OCI-LY1 (cell line): ENCODE measurements at regions not wholly inside any gene's neighbourhood (a gene's known extent, or its start where the extent isn't known, plus 50 kb on each side); places are given as distances from the start of the nearest gene placed in this dataset.

Source experiments
- H2AFZ ChIP-seq: fragments of 200-600 bp; sonication (generic), shearing (Covaris generic); 2 replicates; pipeline ENCODE4 v1.6.0; 2014; ENCODE audit warnings: antibody characterized with exemption, mild to moderate bottlenecking, low read length
- H3F3A ChIP-seq: fragments of 200-600 bp; sonication (generic), shearing (Covaris generic); 2 replicates; pipeline ENCODE4 v1.6.0; 2014; ENCODE audit warnings: mild to moderate bottlenecking, antibody characterized with exemption, low read length, moderate library complexity; ENCODE audit not compliant: insufficient read depth
- H3K27ac ChIP-seq: fragments of 200-600 bp; sonication (generic); 2 replicates; pipeline ENCODE4 v1.5.1; 2014; ENCODE audit warnings: low read length, mixed run types, mild to moderate bottlenecking, low read depth; ENCODE audit not compliant: poor library complexity, severe bottlenecking
- H3K27me3 ChIP-seq: fragments of 200-600 bp; sonication (generic); 2 replicates; pipeline ENCODE4 v1.6.0; 2014; ENCODE audit warnings: antibody characterized with exemption, mild to moderate bottlenecking, low read length, moderate library complexity; ENCODE audit not compliant: insufficient read depth
- H3K36me3 ChIP-seq: fragments of 200-600 bp; sonication (generic); 2 replicates; pipeline ENCODE4 v1.6.1; 2014; ENCODE audit warnings: mild to moderate bottlenecking, antibody characterized with exemption, low read length, moderate library complexity, mixed read lengths; ENCODE audit not compliant: insufficient read depth
- H3K4me1 ChIP-seq: fragments of 200-600 bp; sonication (generic); 2 replicates; pipeline ENCODE4 v1.5.1; 2014; ENCODE audit warnings: mild to moderate bottlenecking, low read length, moderate library complexity; ENCODE audit not compliant: insufficient read depth, severe bottlenecking
- H3K4me2 ChIP-seq: fragments of 200-600 bp; sonication (generic), shearing (Covaris generic); 2 replicates; pipeline ENCODE4 v1.6.1; 2014; ENCODE audit warnings: low read length
- H3K4me3 ChIP-seq: fragments of 200-600 bp; sonication (generic); 2 replicates; pipeline ENCODE4 v1.5.1; 2014; ENCODE audit warnings: low read length, low read depth, mild to moderate bottlenecking, mixed read lengths; ENCODE audit not compliant: poor library complexity, severe bottlenecking
- H3K79me2 ChIP-seq: fragments of 200-600 bp; shearing (Covaris generic); 2 replicates; pipeline ENCODE4 v1.6.1; 2016; ENCODE audit warnings: mixed run types, low read length, mixed read lengths; ENCODE audit not compliant: insufficient read depth
- H3K9ac ChIP-seq: fragments of 200-600 bp; sonication (generic), shearing (Covaris generic); 2 replicates; pipeline ENCODE4 v1.6.1; 2014; ENCODE audit warnings: mild to moderate bottlenecking, low read length, mixed read lengths
- H3K9me2 ChIP-seq: fragments of 200-600 bp; sonication (generic), shearing (Covaris generic); 2 replicates; pipeline ENCODE4 v1.6.1; 2014; ENCODE audit warnings: low read depth, mild to moderate bottlenecking, low read length, mixed read lengths
- H3K9me3 ChIP-seq: fragments of 200-600 bp; shearing (Covaris generic); 2 replicates; pipeline ENCODE4 v1.6.1; 2014; ENCODE audit warnings: low read length, mixed read lengths
- H4K20me1 ChIP-seq: fragments of 200-600 bp; sonication (generic), shearing (Covaris generic); 2 replicates; pipeline ENCODE4 v1.6.0; 2016; ENCODE audit warnings: mild to moderate bottlenecking, low read length; ENCODE audit not compliant: insufficient read depth
- CTCF ChIP-seq: fragments of 200-600 bp; sonication (generic), shearing (Covaris generic); IDR thresholded peaks from 2 replicates; pipeline ENCODE4 v1.5.1; 2017; ENCODE audit warnings: mild to moderate bottlenecking, antibody characterized with exemption, low read length, moderate library complexity, mixed read lengths
- EZH2 ChIP-seq: fragments of 200-600 bp; sonication (generic), shearing (Covaris generic); IDR thresholded peaks from 2 replicates; pipeline ENCODE4 v1.8.0; 2017; ENCODE audit warnings: borderline replicate concordance, mixed run types, mild to moderate bottlenecking, antibody characterized with exemption, low read length, moderate library complexity, mixed read lengths

DNA sequence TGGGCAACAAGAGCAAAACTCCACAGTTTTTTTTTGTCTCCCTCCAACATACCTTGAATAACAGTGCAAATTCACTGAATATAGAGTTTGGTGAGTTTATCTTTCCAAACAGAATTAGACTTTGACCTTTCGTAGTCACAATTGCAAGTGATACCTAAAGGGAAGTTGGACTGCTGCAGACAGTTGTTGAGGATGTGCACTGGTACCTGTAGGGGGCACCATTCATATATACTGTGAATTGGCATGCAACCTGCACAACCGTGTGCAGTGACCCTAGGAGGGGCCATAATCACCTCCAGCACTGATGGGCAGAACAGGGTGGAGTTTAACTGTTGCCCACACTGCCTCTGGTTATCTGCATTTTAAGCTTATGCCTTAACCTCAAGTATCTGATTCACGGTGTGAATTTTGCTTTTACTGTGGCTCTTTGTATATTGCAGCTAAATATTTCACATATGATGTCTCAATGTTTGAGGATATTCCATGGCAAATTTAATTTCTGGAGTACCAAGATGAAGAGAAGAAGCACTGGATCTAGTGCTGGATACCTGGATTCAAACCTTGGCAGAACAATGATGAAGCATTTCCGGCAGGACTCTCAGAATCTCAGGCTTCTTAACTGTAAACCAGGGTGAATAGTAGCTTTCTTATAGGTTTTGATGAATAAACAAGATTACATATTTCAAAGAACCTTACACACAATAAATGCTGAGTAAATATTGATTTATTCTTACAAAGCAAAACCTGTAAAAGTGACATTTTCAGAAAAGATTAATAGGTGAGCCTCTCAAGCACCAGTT is 144.3 kb downstream of the ACTBL2 start:
- Histone ChIP-seq H4K20me1 (no peaks in the 10 kb centered on the region), H3K36me3 (no peaks in the 10 kb centered on the region), H3K4me3 (no peak overlapping the region), H2AFZ (no peak overlapping the region), H3K4me2 (no peak overlapping the region), H3K9me2 (no peaks in the 10 kb centered on the region), H3K79me2 (no peaks in the 10 kb centered on the region), H3F3A (no peaks in the 10 kb centered on the region), H3K9me3 (no peaks in the 10 kb centered on the region), H3K4me1 (no peaks in the 10 kb centered on the region), H3K9ac (no peak overlapping the region), H3K27ac (no peak overlapping the region), H3K27me3 (no peaks in the 10 kb centered on the region)
- peak; percentile 79 for TF ChIP-seq CTCF
- TF ChIP-seq EZH2 = no peak

- Histone ChIP-seq H3K9me3 (no peaks in the 10 kb centered on the region), H2AFZ (no peak overlapping the region), H3K36me3 (no peaks in the 10 kb centered on the region), H3K27me3 (no peaks in the 10 kb centered on the region), H3K4me3 (no peak overlapping the region), H3K4me1 (no peaks in the 10 kb centered on the region), H3K9me2 (no peaks in the 10 kb centered on the region), H3K27ac (no peak overlapping the region), H3K9ac (no peak overlapping the region), H3F3A (no peaks in the 10 kb centered on the region), H3K79me2 (no peaks in the 10 kb centered on the region), H3K4me2 (no peak overlapping the region), H4K20me1 (no peaks in the 10 kb centered on the region)
- TF ChIP-seq CTCF = no peak
- no peak for TF ChIP-seq EZH2
Measured at GRCh38 chr5:57335092-57335660, 147.4 kb downstream of the ACTBL2 start.

GRCh38 chr5:57334475-57334874 is 148.1 kb downstream of the ACTBL2 start:
- TF ChIP-seq CTCF = no peak
- TF ChIP-seq EZH2 = no peak

More at GRCh38 chr5:57334475-57334874, 148.1 kb downstream of the ACTBL2 start:
- no peak overlapping the region for H3K9ac ChIP-seq
- no peaks in the 10 kb centered on the region for H3K9me2 ChIP-seq
- no peaks in the 10 kb centered on the region for H3K9me3 ChIP-seq
- H3K4me3 ChIP-seq = no peak overlapping the region
- H3K79me2 ChIP-seq = no peaks in the 10 kb centered on the region
- no peaks in the 10 kb centered on the region for H3K36me3 ChIP-seq
- H3K27ac ChIP-seq = no peak overlapping the region
- H3K27me3 ChIP-seq = no peaks in the 10 kb centered on the region
- H3K4me1 ChIP-seq = no peaks in the 10 kb centered on the region
- H2AFZ ChIP-seq = no peak overlapping the region
- H3K4me2 ChIP-seq = no peak overlapping the region
- H4K20me1 ChIP-seq = no peaks in the 10 kb centered on the region
- no peaks in the 10 kb centered on the region for H3F3A ChIP-seq
